ENCODE measurements at regions not wholly inside any gene's neighbourhood (a gene's known extent, or its start where the extent isn't known, plus 50 kb on each side); places are given as distances from the start of the nearest gene placed in this dataset.

DNA sequence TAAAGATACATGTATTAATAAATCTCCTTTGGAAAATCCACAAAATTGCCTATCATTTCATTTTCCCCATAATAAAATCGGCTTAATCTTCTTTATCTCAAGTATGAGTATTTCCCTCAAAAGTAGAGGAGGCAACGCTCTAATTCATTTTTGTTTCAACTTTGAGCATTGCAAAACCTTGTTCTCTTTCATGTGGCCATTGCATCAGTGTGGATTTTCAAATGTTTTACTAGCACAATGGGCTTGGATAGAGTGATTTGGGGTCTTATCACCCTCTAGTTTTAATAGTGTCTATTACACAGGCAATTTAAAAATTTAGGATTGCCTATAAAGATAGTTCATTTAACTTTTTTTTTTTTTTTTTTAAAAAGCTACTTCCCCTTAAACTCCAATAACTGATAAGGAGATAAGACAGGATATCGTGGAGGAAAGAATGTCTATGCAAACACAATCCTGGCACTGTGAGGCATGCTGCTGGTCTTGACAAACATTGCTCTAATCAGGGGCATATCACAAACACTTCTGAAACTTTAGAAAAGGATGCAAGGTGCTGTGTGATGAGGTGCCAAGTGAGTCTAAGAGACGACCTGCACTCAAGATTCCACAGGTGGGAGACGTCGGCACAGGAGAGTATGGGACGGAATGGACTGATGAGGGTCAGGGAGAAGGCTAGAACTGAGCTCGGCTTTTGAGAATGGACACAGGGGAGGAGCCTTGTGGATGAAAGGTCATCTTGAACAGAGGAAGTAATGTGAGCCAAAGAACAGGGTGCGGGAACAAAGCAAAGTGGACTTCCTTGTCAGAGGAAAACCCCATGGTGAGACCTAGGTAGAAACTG is 199.7 kb downstream of the IRS2 start:
- no peak for DNase-seq

DNA sequence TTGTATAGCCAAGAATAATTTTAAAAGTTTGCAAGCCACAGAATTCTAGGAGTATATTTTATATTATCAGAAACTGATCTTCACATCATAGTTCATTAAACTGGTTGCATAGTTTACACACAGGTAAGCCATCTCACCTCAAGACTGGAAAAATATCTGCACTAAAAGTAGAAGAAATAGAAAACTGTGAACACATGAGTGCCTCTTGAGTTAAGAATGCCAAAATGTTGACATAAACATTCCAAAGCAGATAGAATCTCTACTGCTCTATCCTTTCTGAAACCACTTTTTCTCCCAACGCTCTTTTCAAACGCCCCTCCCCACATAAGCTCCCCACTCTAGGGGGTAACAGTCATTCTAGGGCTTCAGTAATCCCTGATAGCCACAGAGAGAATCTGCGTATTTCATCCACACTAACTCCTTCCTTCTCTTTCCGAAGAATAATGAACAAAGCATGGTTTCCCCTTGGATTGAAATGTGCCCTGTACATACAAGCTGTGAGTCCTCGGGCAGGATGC is 201.5 kb downstream of the IRS2 start:
- DNase-seq = no peak

DNA sequence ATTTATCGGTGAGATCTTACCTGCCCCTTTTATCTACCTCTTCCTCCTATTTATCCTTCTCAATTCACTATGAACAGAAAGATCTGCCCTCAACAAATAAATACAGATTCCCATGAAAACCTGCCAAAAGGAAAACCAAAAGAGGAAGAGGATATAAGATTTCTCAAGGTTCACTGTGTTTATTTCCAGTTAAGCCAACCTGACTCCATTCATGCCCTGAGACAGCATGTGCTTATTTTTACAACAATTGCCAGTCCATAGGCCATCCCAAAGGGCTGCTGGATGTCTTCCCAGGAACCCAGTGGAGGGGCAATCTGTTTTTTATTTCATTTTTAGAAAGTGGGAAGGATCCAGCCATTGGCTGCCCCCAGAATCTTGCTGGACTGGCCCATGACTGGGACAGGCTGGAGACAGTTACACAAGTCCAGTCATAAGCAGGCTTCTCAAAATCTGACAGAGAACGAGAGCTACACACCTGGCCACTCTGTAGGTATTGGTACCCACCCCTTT is 209.1 kb downstream of the IRS2 start:
- no peak for DNase-seq

DNA sequence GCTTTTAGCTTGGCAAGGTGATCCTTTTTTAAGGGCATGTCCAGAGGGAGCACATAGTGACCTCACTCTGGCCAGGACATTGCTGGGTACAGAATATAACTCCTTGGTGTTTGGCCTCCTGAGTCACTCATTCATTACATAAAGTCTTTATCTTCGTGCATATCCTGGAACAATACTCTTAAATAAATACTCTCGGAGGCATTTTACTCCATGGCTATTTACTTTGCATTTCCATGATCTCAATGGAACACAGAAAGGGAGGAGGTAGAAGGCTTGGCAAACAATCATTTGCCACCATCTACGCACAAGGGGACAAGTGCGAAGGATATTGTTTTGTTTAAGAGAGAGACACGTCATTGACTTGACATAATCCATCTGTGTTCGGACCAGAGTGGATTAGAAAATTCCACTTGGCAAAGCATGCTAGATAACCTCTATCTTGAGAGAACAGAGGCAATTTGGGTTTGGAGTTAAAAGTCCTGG is 210.0 kb downstream of the IRS2 start:
- no peak for DNase-seq

DNA sequence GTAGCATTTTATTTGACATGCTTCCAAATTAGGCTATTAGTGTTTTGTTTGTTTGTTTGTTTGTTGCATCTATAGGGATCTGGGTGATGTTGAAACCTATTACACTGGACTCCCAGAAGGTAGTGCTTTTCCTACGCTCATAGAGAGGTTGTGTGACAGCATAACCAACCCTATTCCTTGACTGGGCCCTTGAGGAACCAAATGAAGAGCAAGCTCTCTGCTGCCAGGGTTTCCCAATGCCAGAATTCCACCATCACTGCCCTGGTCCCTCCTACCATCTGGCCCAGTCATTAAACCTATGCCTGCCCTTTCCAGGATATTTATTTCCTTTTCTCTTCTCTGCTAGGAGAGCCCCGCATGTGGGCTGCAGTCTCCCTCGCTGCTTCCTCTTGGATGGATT is 210.6 kb downstream of the IRS2 start:
- DNase-seq = no peak

DNA sequence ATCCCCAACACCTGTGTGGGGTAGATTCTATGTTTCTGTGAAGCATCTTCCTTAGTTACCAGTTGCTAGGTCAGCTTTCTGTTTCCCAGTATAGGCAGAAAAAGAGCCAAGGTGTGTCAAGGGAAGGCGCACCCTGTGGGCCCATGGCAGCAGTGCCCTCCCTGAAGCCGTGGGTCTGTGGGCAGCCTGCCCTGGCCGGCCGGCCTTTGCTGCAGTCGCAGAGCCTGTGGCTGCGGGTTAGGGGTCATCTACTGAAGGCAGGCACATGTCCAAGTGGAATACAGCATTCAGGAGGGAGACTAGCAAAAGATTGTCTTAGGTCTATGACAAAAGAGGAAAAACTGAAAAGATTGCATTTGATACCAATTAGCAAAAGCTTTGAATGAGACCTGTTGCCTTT is 214.0 kb downstream of the IRS2 start:
- DNase-seq = no peak

DNA sequence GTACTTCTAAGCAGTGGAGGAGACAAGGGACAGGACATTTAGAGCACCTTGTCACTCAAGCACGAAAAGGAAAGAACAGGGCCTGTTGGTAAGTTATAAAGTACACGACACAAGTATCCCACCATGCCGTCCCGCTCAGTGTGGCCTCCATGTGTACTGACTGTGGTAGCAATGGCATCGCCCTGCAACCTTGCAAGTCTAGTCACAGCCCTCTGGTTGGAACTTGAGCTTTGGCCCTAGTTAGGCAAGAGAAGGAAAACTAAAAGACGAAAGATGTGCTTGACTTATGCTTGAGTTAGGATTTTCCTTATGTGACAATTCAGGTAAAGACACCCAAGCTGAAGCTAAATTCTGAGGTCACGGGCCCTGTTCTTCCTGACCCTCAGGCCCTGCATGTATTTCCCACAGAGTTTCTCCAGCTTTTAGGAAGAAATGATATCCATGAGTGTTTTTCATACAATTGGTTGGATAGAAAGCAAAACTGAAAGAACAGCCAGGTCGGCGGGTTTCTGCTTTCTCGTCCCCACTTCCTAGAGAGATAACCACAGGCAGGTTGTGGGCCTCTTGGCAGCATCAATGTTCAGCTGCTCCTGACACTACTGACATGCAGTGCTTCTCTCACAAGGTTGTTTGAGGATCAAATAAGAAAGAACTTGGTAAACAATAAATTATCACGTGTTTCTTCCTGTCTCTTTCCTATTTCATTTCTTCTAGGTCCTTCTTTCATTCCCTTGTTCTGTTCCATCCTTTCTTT is 216.2 kb downstream of the IRS2 start:
- no peak for DNase-seq

DNA sequence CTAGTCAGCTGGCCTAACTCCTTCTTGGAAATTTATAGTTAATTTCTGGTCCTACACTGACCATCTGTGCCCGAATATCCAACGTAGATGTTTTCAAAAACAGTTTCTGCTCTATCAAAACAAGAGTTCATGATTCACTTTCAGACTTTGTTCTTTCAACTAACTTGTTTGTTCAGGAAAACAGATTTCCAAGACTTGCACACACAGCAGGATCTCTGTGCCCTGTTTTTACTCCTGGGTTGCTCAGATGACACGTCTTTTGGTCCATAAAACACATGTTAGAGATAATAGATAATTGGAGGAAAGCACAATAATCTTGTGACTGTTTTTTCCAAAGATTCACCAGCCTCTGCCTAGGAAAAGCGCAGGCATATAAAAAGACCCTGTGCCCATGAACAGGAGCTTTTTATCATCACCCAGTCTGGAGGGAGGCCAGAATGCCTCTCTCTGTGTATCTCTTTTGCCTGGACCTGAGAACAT is 218.0 kb downstream of the IRS2 start:
- DNase-seq = no peak

DNA sequence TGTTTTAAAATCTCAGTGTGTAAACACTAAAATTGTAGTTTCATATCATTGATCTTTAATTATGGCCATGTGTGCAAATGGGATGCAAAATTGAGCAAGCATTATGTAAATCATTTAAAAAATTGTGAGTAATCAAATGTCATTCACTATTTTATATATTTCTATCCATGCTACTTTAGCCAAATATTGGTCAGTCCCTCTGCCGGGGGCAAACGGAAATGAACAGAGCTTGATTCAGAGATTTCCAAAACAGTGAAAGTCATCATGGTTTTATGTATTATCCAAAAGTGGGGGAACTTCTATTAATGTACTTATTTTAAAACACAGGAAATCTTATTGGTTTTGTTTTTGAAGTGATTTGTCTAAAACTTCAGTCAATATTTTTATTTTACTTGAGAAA is 219.1 kb downstream of the IRS2 start:
- no peak for DNase-seq

DNA sequence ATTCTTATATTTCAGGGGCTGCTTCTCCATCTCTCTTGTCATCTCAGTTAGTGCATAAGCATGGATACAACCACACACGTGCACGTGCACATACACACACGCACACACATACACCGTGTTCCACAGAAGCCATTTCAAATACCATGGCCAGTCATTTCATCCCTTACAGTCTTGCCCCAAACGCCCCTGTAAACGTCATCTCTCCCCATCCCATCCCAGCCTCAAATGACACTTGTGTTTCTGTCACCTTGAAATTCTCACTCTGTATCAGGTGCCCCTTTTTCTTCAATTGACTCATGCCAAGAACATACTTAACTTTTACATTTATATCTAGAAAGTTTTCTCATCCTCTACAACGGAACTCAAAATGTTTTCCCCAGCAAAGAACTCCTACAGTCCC is 220.5 kb downstream of the IRS2 start:
- no peak for DNase-seq

DNA sequence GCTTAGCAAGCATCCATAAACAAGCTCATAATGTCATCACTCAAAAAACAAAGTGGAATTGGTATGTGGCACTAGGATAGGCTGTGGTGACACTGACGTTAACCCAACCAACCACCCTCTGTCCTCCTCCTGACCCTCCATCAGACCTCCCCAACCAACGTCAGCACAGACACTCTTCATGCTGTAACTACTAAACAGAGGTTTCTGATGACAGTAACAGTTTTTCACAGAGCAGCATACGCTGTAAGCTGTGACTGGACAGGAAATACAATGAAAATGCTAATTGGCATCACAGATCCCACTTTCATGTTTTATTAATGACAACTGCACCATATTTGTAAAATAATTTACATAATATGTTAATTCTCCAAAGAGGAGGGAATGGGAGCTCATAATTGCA is 238.0 kb downstream of the IRS2 start:
- peak; percentile 3 for DNase-seq

DNA sequence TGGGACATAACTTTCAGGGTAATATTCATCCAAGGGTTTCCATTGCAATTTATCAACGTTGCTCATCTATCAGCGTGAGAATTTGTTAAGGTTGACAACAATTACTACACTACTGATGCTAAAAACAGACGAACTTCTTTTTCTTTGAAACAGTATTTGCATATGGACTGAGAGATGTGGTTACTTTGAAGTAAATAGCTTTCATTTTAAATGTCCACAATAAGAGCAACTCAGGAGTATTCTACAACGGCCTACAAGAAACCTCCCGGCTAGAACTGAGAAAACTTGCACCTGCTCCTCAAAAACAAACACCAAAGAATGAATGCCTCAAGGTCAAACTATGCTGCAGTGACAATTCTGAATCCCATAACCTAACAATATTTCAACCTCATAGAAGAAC is 238.4 kb downstream of the IRS2 start:
- no peak for DNase-seq

DNA sequence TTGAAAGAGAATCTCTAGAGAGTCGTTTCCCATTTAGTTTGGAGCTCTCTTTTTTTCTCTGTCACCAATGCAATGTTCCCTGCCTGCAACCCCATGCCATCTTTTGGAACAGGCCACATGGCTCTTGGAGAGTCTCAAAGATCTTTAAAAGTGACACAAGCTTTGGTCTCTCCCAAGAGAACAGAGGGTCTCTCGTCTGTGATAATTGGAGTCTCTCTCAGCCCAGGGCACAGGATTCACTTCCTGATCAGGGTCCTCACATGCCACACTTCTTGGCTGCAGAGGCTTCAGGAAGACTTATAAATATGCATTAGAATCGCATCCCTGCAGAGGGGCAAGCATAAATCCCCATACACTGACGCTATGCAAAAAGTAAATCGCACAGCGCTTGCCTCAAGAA is 240.5 kb downstream of the IRS2 start:
- no peak for DNase-seq

DNA sequence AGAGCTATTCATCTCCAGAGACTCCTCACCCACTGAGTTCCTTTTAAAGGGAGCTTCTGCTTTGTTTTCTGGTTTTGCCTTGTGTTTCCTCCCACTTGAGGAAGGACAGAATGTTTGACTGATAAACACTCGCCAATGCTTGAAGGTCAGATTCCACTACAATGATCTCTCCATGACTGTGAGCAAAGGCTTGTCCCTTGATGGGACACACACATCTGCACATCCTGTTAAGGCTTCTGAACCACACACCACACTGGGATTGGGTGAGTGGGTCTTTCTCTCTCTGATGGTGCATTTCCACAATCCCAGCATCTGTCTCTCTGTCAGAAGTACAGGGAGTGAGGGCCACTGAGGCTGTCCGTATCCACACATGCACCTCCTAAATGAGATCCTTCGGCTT is 245.3 kb downstream of the IRS2 start:
- DNase-seq = no peak

DNA sequence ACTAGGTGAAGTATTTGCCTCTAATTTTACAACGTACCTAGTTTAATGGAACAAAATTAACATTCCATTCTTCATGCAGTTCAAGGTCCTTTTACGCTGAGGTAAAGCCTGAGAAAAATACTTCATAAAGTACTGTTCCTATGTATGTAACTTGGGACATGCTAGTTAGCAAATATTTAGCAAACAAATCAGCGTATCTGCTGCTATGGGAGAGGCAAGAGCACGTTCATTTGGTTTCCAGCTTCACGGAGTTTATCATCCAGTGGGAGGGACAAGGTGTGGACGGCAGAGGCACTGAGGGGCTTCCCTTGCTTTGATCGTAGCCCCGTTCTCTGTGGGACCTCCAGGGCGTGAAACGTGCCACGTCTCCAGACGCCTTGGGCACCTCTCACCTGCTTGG is 248.8 kb downstream of the IRS2 start:
- DNase-seq = no peak

DNA sequence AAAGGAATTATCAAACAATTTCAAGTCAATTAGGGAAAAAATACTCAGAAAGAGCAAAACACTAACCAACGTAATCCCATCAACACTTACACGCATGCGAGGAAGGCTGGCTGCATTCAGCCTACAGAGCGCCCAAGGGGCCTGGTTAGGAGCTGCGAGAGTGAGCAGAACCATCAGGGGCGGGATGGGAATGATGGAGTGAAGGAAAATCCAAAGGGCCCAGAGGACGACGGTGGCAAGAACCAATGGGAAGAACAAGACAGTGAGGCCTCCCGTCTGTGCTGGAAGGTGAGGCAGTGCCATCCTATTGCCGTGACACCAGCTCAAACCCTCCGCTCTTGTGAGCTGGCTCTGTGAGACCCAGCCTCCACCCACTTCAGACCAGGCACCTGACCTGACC is 253.0 kb downstream of the IRS2 start:
- DNase-seq = no peak

DNA sequence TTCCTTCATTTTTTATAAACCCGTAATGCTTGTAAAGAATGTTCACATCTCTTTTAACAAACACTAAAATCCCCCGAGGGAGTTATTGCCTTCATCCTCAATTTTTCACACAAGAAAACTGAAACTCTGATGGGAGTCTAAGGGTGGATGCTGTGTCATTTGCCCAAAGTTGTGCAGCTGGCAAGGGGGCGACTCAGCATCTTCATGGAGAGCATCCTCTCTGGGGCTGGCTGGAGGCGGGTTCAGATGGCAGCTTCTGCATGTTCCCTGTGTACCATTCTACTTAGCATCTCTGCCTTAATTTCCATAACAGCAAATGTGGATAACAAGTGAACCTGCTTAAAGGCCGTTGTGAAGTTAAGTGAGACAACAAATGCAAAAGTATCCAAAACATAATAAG is 256.4 kb downstream of the IRS2 start:
- no peak for DNase-seq

DNA sequence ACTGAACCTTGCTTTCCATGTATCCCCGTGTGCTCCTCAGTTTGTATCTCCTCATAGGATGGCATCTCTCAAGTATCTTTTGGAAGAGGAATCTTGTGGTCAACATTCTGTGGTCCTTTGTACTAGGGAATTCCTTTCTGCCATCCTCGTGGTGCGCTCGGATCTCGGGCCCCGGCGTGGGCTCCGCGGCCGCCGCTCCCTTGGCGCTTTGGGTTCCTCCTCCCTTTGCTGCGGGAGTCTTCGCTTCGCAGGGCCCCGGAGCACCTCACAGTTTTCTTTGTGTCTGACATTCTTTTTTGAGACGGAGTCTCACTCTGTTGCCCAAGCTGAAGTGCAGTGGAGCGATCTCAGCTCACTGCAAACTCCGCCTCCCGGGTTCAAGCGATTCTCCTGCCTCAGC is 264.7 kb downstream of the IRS2 start:
- no peak for DNase-seq

DNA sequence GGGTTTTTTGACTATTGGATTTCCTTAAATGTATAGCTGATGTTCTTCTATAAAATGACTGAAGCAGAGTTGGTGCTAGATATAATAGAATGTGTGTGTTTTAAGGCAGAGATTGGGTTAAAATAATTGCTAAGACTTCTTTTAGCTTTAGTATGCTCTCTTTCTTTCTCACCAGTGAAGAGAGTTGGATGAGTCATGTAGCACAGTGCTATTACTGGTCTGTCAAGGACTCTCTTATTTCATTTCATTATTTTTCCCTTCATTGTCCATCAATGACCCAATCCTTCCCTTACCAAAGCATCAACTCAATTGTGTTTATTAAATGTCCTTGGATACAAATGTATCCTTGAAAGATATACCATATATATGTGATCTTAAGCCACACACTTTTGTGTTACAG is 268.9 kb downstream of the IRS2 start:
- DNase-seq = peak; percentile 22

DNA sequence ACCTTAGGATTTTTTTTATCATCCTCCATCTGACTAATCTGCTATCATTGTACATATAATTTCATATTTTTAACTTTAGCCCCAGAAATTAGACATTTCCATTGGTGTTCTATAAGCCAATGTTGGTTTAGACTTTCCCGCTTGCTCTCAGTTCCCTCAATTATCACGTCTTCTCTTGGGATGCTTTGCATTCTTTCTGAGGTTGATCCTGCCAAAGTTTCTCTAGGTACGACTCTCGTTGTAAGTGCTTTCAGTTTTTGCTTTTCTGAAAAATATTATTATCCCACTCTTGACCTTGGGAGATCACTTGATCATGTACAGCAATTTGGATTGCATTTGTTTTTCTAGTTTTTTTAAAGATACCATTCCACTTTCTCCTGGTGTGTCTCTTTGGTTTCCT is 270.2 kb downstream of the IRS2 start:
- DNase-seq = peak; percentile 50

DNA sequence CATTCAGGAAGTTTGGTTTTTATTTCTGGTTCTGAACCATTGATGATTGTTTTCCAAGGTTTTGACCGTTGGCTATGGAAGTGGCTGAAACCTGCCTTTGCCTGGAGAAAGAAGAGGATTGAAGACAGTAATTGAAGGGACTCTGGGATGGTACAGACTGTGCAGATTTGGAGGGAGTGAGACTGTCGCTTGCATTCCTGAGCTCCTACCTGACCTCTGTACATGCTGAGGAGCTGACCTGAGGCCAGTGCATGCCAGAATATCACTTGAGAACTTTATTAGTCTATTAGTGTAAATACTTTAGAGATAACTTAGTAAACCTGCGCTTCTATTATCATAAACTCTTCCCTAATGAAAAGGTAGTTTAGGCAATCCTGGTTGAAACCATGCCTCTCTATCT is 276.4 kb downstream of the IRS2 start:
- DNase-seq = no peak

DNA sequence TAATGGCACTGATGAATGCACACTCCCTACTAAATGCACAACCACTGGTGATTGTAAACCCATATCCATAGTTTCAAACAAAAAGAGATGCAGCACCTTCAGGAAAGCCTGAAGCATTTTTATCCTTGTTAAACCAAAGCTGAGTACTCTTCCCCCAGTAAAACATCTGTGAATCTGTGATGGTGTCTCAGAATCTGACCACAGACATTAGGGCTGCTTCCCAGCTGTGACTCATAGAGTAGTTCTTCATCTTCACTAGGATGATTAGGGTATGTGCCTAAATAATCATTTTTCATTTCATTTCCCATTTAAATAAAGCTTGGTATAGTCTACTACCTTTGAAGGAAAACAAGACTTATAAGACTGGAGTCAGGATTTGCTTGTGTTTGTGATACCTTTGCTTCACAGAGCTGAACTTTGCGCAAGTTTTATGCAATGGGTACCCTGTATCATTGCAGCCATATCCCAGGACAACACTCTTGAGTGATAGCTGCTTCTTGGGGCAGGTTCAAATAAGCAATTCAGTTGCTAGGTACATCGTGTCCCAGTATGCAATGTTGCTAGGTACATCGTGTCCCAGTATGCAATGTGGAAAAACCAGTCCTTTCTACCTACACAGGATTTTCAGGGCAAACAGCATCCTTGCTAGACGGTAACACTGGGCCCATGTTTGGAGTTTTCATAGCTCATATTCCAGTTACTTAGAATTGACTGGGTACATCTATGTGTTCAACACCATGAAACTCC is 277.1 kb downstream of the IRS2 start:
- DNase-seq = peak; percentile 81

DNA sequence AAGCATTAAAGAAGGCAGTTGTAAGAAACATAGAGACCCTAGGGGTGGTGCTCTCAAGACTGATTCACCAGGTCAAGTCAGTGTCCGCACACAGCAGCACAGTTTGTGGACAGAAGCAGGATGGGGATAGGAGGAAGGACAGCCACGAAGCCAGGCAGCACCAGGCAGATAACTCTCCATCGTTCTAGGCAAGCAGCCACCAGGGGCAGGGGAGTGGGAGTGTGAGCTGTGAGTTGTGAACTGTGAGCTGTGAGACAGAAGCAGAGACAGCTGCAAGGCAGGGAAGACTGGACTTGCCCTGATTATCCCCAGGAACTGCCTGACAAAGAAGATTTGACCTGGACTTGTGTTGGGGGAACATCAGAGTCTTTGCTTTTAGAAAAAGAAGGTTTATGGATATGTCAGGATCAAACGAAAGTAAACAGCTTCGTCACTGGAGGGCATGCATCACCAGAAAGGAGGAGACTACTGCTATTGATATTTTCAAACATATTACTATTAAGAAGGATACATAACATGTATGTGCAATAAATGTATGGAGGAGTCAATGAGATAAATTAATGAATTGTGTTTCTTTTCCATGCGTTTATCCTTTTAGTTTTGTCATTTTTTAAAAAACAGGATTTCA is 286.1 kb downstream of the IRS2 start:
- DNase-seq = no peak

Measured in fibroblast of skin of right biceps (primary cell).